Naive thymus-derived CD4-positive, alpha-beta T cell (primary cell): ENCODE measurements at regions not wholly inside any gene's neighbourhood (a gene's known extent, or its start where the extent isn't known, plus 50 kb on each side); places are given as distances from the start of the nearest gene placed in this dataset.

Experiments used
- ATAC-seq: fragments of 150-1000 bp; cut with Tn5 transposase; 2 replicates; pipeline ENCODE4 v1.10.0; 2021; ENCODE audit warnings: mild to moderate bottlenecking, moderate library complexity
- CTCF ChIA-PET: fragments of 350-600 bp; sonication (Branson Sonifier 250); formaldehyde crosslinking; loops from one replicate; lab custom pipeline; 2021; ENCODE audit warnings: antibody characterized with exemption; lab: Charles Lee
- POLR2A ChIA-PET: fragments of 350-600 bp; sonication (Branson Sonifier 250); formaldehyde crosslinking; loops from one replicate; lab custom pipeline; 2021; ENCODE audit warnings: antibody characterized with exemption, inconsistent platforms; lab: Charles Lee
- DNase-seq, 9 donors: peaks; one replicate each; pipeline versions ENCODE4 v3.0.0 to v3.0.0-alpha.2; 2020 to 2022; ENCODE audit warnings: mixed read lengths in 1 of 9
- H3K27ac ChIP-seq: one replicate; pipeline ENCODE4 v1.7.0; 2013; ENCODE audit warnings: mild to moderate bottlenecking, low read depth, low read length, moderate library complexity
- H3K27me3 ChIP-seq, 2 donors: one replicate each; pipeline ENCODE4 v1.7.0; 2013; ENCODE audit warnings: low read length in 2 of 2, mild to moderate bottlenecking in 2 of 2, moderate library complexity in 2 of 2; ENCODE audit not compliant: control insufficient read depth in 2 of 2, insufficient read depth in 2 of 2
- H3K36me3 ChIP-seq, 3 experiments: 1 replicate in 2 of 3; 2 replicates in 1 of 3; pipeline ENCODE4 v1.7.0; 2013; ENCODE audit warnings: low read length in 3 of 3, mild to moderate bottlenecking in 3 of 3, moderate library complexity in 1 of 3; ENCODE audit not compliant: insufficient read depth in 3 of 3, control insufficient read depth in 2 of 3
- H3K4me1 ChIP-seq, 2 donors: one replicate each; pipeline ENCODE4 v1.7.0; 2013; ENCODE audit warnings: low read length in 2 of 2, mild to moderate bottlenecking in 2 of 2, moderate library complexity in 1 of 2; ENCODE audit not compliant: control insufficient read depth in 2 of 2, insufficient read depth in 2 of 2
- H3K4me3 ChIP-seq: 2 replicates; pipeline ENCODE4 v1.7.0; 2013; ENCODE audit warnings: mild to moderate bottlenecking, low read length
- H3K9me3 ChIP-seq, 3 experiments: 1 replicate in 2 of 3; 2 replicates in 1 of 3; pipeline ENCODE4 v1.7.0; 2013; ENCODE audit warnings: low read length in 3 of 3; ENCODE audit not compliant: control insufficient read depth in 2 of 3
- H3K27ac Mint-ChIP-seq, 9 donors: one replicate each; pipeline ENCODE4 v1.8.0; 2020 to 2022; ENCODE audit warnings: mixed read lengths in 9 of 9, mild to moderate bottlenecking in 8 of 9, moderate library complexity in 5 of 9, inconsistent platforms in 2 of 9
- H3K27me3 Mint-ChIP-seq, 5 donors: one replicate each; pipeline ENCODE4 v1.8.0; 2021 to 2022; ENCODE audit warnings: mixed read lengths in 5 of 5, mild to moderate bottlenecking in 1 of 5
- H3K36me3 Mint-ChIP-seq, 5 donors: one replicate each; pipeline ENCODE4 v1.8.0; 2020 to 2022; ENCODE audit warnings: mixed read lengths in 5 of 5, mild to moderate bottlenecking in 3 of 5, inconsistent platforms in 1 of 5
- H3K4me1 Mint-ChIP-seq, 7 donors: one replicate each; pipeline ENCODE4 v1.8.0; 2020 to 2022; ENCODE audit warnings: mixed read lengths in 7 of 7, mild to moderate bottlenecking in 3 of 7, inconsistent platforms in 1 of 7
- H3K4me3 Mint-ChIP-seq, 10 donors: one replicate each; pipeline ENCODE4 v1.8.0; 2020 to 2022; ENCODE audit warnings: mild to moderate bottlenecking in 10 of 10, mixed read lengths in 10 of 10, moderate library complexity in 6 of 10, inconsistent platforms in 2 of 10
- H3K9me3 Mint-ChIP-seq, 11 donors: one replicate each; pipeline ENCODE4 v1.8.0; 2020 to 2022; ENCODE audit warnings: mixed read lengths in 11 of 11, mild to moderate bottlenecking in 4 of 11, inconsistent platforms in 1 of 11, moderate library complexity in 1 of 11
- intact Hi-C, 2 donors: fragments of 100-400 bp; cut with micrococcal nuclease; formaldehyde crosslinking; loops; one replicate each; pipeline ENCODE4 v1.15.1; 2023

DNA sequence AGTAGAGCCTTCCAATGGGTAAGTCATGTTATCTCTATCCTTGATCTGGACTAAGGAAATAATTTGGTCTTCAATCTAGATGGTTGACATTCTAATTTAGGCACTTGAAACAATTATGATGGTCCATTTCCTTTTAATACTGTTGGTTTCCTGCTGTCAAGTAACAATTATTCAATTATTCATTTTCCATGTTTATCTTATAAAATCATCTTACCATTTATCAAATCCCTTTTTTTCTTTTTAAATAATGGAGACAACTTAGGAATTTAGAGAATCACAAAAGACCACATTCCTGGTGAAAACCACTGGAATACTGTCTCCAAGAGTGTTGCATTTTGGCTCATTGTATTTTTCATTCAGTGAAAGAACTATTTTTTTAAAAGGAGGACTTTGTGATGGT lies 148.7 kb upstream of the CTSO start:
- peaks cover 0 to 8% (median 0%) of the 10 kb centered on the region in 11 donors for H3K9me3 Mint-ChIP-seq
- H3K27ac Mint-ChIP-seq, result no peak overlapping the region
- Histone ChIP-seq H3K27me3 (no peaks in the 10 kb centered on the region), H3K9me3 (no peaks in the 10 kb centered on the region), H3K36me3 (no peaks in the 10 kb centered on the region), H3K4me1 (no peaks in the 10 kb centered on the region), H3K27ac (no peak overlapping the region), H3K4me3 (no peak overlapping the region)
- no peaks in the 10 kb centered on the region for H3K4me1 Mint-ChIP-seq
- peaks cover 0 to 8% (median 5%) of the 10 kb centered on the region in 5 donors for H3K27me3 Mint-ChIP-seq
- DNase-seq, result no peak
- no peaks in the 10 kb centered on the region for H3K36me3 Mint-ChIP-seq
- intact Hi-C loops, result no loop called here
- POLR2A ChIA-PET, result interaction anchor here (0.7 kb wide), 1 partner anchor 22 kb away, joined by 3 read pairs; no protein-coding TSS in a partner anchor
- ATAC-seq, result no peak
- H3K4me3 Mint-ChIP-seq, result no peak overlapping the region
- CTCF ChIA-PET, result no interaction called here

- POLR2A ChIA-PET, result interaction anchor here (0.7 kb wide), 1 partner anchor 21 kb away, joined by 3 read pairs; no protein-coding TSS in a partner anchor
- CTCF ChIA-PET, result no interaction called here
- ATAC-seq (no peak), DNase-seq (no peak)
- H3K4me1 Mint-ChIP-seq, result no peaks in the 10 kb centered on the region
- no peaks in the 10 kb centered on the region for H3K9me3 ChIP-seq
- no peak overlapping the region for H3K4me3 ChIP-seq
- peaks cover 0 to 8% (median 5%) of the 10 kb centered on the region in 5 donors for H3K27me3 Mint-ChIP-seq
- intact Hi-C loops, result no loop called here
- H3K27ac Mint-ChIP-seq, result no peak overlapping the region
- H3K27ac ChIP-seq, result no peak overlapping the region
- no peak overlapping the region for H3K4me3 Mint-ChIP-seq
- no peaks in the 10 kb centered on the region for H3K36me3 Mint-ChIP-seq
- H3K4me1 ChIP-seq, result no peaks in the 10 kb centered on the region
- peaks cover 0 to 8% (median 0%) of the 10 kb centered on the region in 11 donors for H3K9me3 Mint-ChIP-seq
- H3K27me3 ChIP-seq, result no peaks in the 10 kb centered on the region
- H3K36me3 ChIP-seq, result no peaks in the 10 kb centered on the region
Observed at GRCh38 chr4:156101571-156101970, 147.9 kb upstream of the CTSO start.

GRCh38 chr4:156100651-156101050 lies 147.0 kb upstream of the CTSO start:
- Histone ChIP-seq H3K27ac (no peak overlapping the region), H3K36me3 (no peaks in the 10 kb centered on the region), H3K9me3 (no peaks in the 10 kb centered on the region), H3K4me3 (no peak overlapping the region), H3K4me1 (no peaks in the 10 kb centered on the region), H3K27me3 (no peaks in the 10 kb centered on the region)
- ChIA-PET CTCF (no interaction called here), POLR2A (no interaction called here)
- no peak overlapping the region for H3K27ac Mint-ChIP-seq
- peaks cover 0 to 8% (median 5%) of the 10 kb centered on the region in 5 donors for H3K27me3 Mint-ChIP-seq
- DNase-seq (no peak), ATAC-seq (no peak)
- peaks cover 0 to 8% (median 0%) of the 10 kb centered on the region in 11 donors for H3K9me3 Mint-ChIP-seq
- no peak overlapping the region for H3K4me3 Mint-ChIP-seq
- no peaks in the 10 kb centered on the region for H3K4me1 Mint-ChIP-seq
- intact Hi-C loops, result no loop called here
- H3K36me3 Mint-ChIP-seq, result no peaks in the 10 kb centered on the region

- H3K27ac ChIP-seq, result no peak overlapping the region
- peaks cover 0 to 8% (median 5%) of the 10 kb centered on the region in 5 donors for H3K27me3 Mint-ChIP-seq
- H3K27ac Mint-ChIP-seq, result no peak overlapping the region
- peaks cover 0 to 8% (median 0%) of the 10 kb centered on the region in 11 donors for H3K9me3 Mint-ChIP-seq
- H3K4me1 ChIP-seq, result no peaks in the 10 kb centered on the region
- H3K4me3 ChIP-seq, result no peak overlapping the region
- H3K36me3 ChIP-seq, result no peaks in the 10 kb centered on the region
- no peaks in the 10 kb centered on the region for H3K27me3 ChIP-seq
- ATAC-seq (no peak), DNase-seq (no peak)
- no peak overlapping the region for H3K4me3 Mint-ChIP-seq
- H3K9me3 ChIP-seq, result no peaks in the 10 kb centered on the region
- intact Hi-C loops, result no loop called here
- H3K4me1 Mint-ChIP-seq, result no peaks in the 10 kb centered on the region
- H3K36me3 Mint-ChIP-seq, result no peaks in the 10 kb centered on the region
- ChIA-PET CTCF (no interaction called here), POLR2A (no interaction called here)
Observed at GRCh38 chr4:156098805-156099204, 145.1 kb upstream of the CTSO start.

- CTCF ChIA-PET, result no interaction called here
- no peak for ATAC-seq
Observed at GRCh38 chr4:156085100-156085499, 131.4 kb upstream of the CTSO start.

GRCh38 chr4:156084373-156084772 lies 130.7 kb upstream of the CTSO start:
- no peaks in the 10 kb centered on the region for H3K4me1 ChIP-seq
- no peaks in the 10 kb centered on the region for H3K36me3 ChIP-seq
- no peaks in the 10 kb centered on the region for H3K9me3 ChIP-seq
- ChIA-PET CTCF (no interaction called here), POLR2A (no interaction called here)
- no peaks in the 10 kb centered on the region for H3K27me3 ChIP-seq
- ATAC-seq (no peak), DNase-seq (no peak)
- no peak overlapping the region for H3K4me3 ChIP-seq
- Mint-ChIP-seq H3K4me3 (no peak overlapping the region), H3K36me3 (no peaks in the 10 kb centered on the region), H3K9me3 (peaks cover 0 to 8% (median 0%) of the 10 kb centered on the region in 11 donors), H3K27me3 (no peaks in the 10 kb centered on the region), H3K4me1 (no peaks in the 10 kb centered on the region), H3K27ac (no peak overlapping the region)
- intact Hi-C loops, result no loop called here
- H3K27ac ChIP-seq, result no peak overlapping the region

More at GRCh38 chr4:156085100-156085499, 131.4 kb upstream of the CTSO start:
- Mint-ChIP-seq H3K36me3 (no peaks in the 10 kb centered on the region), H3K4me3 (no peak overlapping the region), H3K4me1 (no peaks in the 10 kb centered on the region), H3K27me3 (no peaks in the 10 kb centered on the region), H3K27ac (no peak overlapping the region), H3K9me3 (peaks cover 0 to 8% (median 0%) of the 10 kb centered on the region in 11 donors)
- Histone ChIP-seq H3K27me3 (no peaks in the 10 kb centered on the region), H3K4me1 (no peaks in the 10 kb centered on the region), H3K9me3 (no peaks in the 10 kb centered on the region), H3K36me3 (no peaks in the 10 kb centered on the region), H3K27ac (no peak overlapping the region), H3K4me3 (no peak overlapping the region)
- POLR2A ChIA-PET, result no interaction called here
- no peak for DNase-seq
- intact Hi-C loops, result no loop called here

DNA sequence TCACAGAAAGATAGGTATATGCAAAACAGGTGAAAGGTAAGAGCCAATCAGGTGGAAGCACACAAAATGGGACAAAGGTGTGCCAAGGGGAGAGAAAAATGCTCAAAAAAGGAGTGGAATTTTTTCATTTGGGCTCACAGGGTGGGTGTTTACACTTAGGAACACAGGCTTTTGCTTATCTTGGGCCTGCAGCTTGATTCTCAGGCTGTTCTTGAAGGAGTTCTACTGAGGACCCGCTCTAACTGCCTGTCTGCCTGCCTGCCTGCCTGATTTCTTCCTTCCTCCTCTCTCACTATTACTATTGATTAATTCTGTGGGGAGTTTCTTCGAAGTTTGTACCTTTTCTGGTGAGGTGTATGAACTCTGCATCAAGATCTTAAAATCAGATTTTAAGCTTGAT lies 120.3 kb upstream of the CTSO start:
- CTCF ChIA-PET, result no interaction called here
- DNase-seq (no peak), ATAC-seq (no peak)
- intact Hi-C loops, result no loop called here
- no peak overlapping the region for H3K27ac Mint-ChIP-seq
- peaks cover 0 to 4% (median 0%) of the 10 kb centered on the region in 5 donors for H3K27me3 Mint-ChIP-seq
- Histone ChIP-seq H3K36me3 (no peaks in the 10 kb centered on the region), H3K4me1 (no peaks in the 10 kb centered on the region), H3K27me3 (no peaks in the 10 kb centered on the region), H3K27ac (no peak overlapping the region), H3K4me3 (no peak overlapping the region), H3K9me3 (no peaks in the 10 kb centered on the region)
- no peaks in the 10 kb centered on the region for H3K36me3 Mint-ChIP-seq
- POLR2A ChIA-PET, result no interaction called here
- no peak overlapping the region for H3K4me3 Mint-ChIP-seq
- H3K9me3 Mint-ChIP-seq, result peaks cover 0 to 15% (median 2%) of the 10 kb centered on the region in 11 donors
- no peaks in the 10 kb centered on the region for H3K4me1 Mint-ChIP-seq
